HG03558 (cell line): ENCODE measurements at regions not wholly inside any gene's neighbourhood (a gene's known extent, or its start where the extent isn't known, plus 50 kb on each side); places are given as distances from the start of the nearest gene placed in this dataset.

Experiments used
- ATAC-seq: cut with Tn5 transposase; IDR thresholded peaks from one replicate; pipeline ENCODE4 v1.9.1; 2021; ENCODE audit warnings: moderate number of reproducible peaks; ENCODE audit not compliant: unreplicated experiment; ENCODE audit errors: extremely low read depth

DNA sequence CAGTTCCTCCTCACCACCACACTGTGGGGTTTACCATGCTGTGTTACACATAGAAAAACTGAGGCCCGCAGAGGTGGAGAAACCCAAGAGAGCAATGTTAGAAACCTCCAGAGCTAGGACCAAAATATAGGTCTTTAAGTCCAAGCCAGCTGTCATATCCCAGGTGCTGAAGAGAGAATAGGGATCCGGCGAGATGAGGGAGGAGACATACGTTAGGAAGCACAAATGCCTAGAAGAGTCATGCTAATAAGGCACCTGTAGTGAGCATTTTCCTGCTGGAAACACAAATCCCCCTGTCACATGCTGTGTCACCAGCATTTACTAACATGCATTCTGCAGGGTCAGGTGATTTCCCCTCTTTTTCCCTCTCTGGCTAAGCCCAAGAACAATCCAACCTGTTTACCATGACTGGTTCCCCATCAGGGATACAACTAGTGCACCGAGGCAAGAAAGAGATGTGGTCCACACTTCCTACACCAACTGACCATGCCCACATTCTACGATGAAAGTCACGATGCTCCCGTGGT is 168.6 kb upstream of the CAMK1G start:
- ATAC-seq: no peak

DNA sequence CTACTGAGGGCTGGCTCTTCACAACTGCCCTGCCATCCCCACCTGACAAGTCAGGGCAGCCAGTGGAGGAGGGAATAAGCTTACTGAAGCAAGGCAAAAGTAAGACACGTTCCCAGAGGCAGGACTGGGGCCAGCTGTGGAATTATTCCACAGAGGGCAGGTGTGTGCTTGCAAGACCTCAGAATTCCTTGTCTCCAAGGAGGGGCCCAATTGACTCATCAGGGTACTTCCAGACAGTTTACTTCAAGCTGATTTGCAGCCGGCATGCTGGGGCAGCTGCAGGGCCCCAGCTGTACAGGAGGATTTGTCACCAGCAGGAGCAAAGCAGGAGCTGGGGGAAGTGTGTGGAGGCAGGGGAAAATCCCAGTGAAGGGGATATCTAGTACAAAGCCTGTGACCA is 167.5 kb upstream of the CAMK1G start:
- ATAC-seq: no peak

DNA sequence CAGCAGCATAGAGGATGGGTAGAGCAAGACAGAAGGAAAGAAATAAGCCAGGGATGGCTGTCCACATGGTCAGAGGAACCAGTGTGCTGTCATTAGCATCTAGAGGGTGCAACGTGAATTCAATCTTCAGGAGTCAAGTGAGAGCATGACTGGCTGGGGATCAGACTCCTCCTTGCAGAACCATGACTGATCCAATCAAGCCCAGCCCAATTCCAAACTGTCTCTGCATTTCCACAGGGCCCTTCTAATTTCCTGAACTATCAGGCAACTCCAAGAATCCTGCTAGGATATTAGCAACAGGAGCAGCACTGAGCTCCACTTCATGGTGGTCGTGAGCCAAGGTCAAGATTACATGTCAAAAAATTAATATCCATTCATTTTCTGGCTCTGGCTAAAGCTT is 166.8 kb upstream of the CAMK1G start:
- no peak for ATAC-seq

DNA sequence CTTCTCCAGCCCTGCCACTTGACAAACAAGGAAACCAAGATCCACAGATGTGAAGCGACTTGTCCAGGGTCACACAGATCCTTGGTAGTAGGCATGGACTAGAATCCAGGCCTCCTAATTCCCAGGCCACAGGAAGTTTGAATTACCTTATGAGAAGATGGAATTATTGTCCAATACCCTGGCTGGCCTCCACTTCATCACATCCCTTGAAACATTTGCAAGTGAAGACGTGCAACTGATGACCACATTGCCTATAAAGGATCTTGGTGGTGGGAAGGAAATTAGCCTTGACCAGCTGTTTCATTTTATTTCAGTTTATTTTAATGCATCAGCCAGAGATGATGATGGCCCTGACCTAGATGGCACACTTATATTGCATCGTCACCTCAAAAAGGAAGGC is 165.8 kb upstream of the CAMK1G start:
- no peak for ATAC-seq

DNA sequence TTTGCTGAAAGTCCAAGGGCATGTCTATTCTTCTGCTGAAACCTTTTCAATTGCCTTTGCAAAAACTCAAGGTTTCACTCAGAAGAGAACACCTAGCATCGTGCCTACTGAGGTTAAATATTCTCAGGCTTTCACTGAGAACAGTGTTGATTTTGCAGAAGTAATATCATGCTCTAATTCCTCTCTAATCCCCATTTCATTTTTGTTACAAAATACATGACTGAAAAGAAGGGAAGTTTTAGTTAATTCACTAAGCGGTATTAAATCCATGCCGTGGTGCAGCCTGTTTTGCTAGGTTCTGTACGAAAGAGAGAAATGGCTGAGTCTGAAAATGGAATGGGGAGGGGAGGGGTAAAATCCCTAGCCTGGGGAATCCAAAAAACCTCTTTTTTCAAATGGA is 163.2 kb upstream of the CAMK1G start:
- no peak for ATAC-seq

DNA sequence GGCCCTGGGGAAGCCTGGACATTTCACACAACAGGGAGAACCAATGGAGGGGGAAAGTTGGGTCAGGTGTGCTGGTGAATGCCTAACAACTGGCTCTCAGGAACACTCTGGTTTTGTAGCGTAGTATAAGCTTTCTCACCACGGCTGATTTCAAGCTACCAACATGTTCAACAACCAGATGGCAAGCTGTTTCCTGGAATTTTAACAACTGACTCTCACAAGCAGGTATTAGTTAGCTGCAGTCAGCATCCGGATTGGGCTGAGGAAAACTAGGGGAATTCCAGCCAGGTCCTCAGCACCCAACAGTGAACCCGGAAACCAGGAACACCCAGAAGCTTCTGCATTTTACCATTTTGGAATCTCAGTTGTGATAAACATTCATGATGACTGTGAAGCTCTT is 162.3 kb upstream of the CAMK1G start:
- ATAC-seq: no peak

DNA sequence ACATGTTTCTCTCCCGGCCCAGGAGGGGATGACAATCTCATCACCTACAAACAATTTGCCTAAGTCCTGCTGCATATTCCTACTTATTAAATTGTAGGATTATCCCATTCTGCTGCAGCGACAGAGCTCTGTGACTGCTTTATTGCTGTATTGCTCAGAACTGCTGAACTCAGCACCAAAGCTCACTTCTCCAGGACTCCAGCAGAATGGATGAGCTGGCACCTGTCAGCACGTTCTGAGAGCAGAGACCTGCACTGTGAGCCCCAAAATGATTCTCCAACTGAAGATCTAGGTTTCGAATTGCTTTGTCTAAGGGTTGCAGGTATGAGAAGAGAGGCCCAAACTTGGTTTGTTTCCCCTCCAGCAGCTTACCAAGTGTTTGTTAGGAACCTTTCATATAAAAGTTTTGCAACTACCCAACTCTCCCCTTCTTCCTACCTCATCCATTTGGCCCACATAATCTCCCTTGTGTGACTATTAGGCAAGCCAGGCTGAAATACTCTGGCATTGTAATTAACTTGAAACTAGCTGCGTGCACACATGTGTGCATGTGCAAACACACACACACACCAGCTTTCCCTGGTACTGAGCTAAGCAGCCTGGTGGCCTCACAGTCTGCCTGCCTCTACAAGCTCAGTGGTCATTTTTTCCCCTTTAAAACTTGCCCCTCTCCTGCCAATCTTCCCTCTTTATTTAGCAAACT is 161.4 kb upstream of the CAMK1G start:
- no peak for ATAC-seq

DNA sequence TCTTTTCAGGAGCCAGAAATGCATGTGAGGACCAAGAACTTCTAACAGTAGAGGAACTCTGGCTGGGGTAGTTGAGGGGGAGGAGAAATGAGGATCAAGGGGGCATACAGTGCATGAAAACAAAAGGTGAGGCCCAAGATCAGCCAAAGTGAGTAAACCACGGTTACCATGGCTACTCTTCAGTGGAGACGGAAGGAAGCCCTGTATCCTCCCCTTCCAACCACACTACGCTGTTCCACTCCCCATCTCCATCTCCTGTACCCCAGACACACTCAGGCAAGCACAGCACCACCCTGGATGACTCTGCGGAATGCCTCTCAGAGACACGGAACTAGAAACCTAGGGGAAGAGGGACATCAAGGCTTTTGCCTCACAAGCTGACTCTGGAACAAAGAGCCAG is 157.6 kb upstream of the CAMK1G start:
- ATAC-seq: no peak

DNA sequence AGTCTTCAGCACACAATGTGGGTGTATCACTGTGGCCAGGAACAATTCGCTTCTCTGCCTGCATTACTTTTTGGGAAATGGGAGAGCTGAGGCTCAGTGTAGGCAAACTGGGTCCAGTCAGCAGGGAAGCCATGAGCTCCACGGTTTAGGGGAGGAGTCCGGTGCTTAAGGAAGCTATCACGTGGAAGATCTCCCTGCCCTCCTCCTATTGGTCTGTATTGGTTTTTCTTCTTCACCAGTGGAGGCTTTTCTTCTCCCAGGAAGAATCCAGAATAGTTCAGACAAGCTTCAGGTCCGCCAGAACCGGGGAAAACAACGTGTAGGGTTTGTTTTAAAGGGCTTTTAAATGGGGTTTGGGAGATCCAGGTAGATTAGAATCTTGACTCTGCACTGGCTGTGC is 156.2 kb upstream of the CAMK1G start:
- ATAC-seq: no peak

DNA sequence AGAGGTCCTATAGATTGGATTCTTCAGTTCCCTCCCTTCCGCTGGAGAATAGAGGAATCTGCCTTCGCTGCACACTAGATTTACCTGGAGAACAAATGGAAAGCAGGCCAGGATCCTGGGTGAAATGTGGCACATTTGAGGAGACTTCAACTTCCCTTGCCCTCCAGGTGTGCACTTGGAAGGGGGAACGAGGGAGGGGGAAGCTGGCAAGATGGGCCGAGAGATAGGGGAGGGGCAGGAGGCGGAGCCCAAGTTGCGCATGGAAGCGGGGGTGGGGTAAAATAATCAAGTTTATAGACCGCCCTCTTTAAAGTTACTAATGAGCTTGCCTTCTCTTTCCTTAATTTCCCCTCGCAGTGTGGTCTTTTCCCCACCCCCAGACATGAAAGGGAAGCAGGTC is 155.7 kb upstream of the CAMK1G start:
- no peak for ATAC-seq

DNA sequence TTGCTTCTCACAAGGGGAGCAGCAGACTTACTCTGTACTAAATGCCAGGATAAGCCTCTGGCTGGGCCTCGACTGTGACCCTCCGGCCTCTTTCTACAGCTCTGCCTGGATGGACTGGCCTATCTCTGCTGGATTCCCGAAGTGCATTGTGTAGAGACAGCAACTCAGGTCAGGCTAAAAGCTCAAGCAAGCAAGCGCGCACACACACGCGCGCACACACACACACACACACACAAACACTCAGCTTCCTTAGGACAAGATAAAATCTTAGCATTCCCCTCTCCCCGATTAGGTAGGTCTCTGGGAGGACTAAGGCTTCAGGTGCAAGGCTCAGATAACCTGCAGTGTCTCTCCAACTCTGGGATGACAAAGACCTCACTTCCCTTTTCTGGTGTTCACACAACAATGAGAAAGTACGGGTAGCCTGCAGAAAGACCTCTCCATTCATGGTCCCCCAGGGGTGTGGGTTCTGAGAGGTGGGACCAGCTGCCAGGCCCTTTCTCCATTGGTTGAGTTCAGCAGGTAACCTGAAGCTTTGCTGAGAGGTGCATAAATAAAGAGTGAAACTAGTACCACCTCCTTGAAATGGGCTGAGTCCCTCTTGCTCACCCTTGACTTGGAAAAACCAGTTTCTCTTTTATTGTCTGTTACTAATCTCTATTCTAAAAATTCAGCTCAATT is 155.1 kb upstream of the CAMK1G start:
- ATAC-seq: no peak

DNA sequence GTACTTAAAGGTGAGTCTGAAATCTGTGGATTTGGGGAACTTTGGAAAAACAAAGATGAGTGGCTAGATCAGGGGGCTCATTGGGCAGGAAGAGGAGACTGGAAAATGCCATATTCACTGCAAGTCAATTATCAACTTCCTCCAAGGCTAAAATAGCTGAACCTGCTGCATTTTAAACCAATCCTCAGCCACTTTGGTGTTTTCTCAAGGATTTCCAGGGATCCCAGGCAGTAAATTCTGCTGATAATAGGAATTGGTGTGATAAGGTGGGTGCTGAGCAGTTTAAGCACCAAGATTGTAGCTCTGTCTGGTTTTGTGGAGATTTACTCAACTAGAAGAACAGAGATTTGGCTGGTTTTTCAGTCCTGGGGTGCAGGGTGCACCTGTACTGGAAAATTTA is 153.9 kb upstream of the CAMK1G start:
- ATAC-seq: no peak

DNA sequence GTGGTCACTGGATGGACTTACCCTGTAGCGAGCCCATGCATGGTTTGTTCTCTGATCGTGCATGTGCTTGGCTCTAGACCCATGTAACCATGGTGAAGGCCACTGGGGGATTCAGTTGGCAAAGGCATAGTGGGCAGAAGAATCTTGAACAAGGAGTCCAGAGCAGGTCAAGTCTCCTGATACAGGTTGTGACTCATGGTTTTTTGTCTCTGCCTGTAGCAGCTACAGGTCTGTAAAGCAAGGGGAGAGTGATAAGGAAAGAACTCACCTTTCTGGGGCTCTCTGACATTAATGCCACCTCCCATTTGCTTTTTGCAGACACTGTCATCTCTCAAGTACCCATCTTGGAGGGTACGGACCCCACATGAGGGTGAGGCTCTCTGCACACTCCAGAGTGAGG is 153.4 kb upstream of the CAMK1G start:
- ATAC-seq: no peak

DNA sequence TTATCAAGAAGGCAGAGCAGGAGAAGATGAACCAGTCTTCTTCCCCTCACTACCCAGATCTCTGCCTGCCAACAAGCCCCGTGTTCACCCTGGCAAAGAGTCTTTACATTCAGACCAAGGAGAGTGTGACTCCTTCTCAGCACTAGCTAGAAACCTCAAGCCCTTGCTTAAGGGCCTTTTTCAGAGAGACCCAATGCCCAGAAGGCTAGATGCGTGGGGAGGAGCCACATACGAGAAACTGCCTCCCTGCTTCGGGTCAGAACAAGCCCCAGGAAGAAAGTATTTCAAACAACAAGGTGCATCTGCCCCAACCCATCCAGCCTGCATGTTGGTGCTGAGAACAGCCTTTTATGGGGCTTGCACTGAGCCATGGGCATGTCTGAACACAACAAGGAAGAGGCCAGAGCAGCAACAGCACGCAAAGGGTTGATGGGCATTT is 152.7 kb upstream of the CAMK1G start:
- ATAC-seq: no peak

DNA sequence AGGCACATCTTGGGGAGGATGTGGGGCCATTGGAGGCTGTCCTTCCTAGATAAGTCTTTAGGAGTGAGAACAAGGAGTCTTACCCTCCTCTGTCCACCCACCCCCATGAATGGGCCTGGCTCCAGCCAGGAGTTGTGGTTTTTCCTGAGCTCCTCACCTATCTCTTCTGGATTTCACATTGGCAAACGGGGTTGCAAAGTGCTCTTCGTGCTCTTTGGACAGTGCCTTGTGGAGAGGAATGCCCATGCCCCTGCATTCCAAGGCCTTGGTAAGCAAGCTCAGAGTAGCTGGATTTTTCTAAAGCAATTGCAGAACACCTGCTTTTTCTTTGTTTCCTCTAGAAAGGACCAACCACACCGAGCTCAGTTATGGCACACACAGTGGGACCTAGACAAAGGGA is 152.1 kb upstream of the CAMK1G start:
- ATAC-seq: no peak

DNA sequence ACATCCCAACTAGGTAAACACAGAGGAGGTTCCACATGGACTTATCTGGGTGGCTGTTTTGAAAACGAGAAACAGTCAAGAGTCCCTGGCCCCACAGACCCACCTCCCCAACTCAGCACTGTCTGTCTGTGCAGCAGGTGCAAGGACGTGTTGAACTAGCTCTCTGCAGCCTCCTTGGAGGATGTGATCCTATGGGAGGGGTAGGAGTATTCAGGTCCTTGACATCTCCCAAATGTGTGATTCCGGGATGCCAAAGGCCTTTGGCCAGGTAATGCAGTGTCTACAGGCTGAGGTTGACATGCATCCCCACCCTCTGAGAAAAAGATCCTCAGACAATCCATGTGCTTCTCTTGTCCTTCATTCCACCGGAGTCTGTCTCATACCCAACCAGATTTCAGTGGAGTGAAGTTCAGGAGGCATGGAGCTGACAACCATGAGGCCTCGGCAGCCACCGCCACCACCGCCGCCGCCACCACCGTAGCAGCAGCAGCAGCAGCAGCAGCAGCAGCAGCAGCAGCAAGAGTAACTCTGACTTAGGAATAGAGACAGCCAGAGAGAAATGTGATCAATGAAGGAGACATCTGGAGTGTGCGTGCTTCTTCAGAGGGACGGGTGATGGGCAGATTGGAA is 151.6 kb upstream of the CAMK1G start:
- ATAC-seq: no peak

DNA sequence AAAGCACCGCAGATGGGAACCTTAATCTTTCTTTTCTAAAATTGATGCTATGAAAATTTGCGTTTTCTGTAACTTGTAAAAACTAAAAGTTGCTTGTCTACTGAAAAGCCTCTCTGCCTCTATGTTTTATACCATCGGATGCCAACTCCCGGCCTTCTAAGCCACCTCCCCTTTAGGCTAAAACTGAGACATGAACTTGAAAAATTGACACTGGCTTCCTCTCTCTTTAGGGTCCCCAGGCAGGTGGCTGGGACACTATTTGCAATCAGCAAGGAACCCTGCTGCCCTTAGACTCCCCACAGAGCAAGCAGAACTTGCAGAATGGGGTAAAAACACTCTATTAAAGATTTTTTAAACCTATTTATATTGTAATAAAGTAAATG is 151.1 kb upstream of the CAMK1G start:
- ATAC-seq: no peak

DNA sequence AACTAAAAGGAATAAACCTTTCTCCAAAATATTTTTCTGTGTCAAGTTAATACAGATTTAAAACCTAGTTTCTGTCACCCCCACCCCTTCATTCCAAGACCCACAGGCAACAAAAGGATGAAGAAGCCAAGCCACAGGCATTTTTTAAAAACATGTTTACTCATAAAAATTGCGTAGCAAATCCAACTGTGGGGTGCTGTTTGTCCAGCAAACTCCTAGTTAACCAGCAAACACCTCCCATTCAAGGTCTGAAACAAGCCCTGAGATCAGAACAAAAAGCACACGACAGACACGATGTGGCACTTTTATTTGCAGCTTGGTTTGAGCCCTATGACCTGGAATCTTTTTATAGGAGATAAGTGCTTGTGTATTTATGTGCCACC is 149.9 kb upstream of the CAMK1G start:
- ATAC-seq: no peak

DNA sequence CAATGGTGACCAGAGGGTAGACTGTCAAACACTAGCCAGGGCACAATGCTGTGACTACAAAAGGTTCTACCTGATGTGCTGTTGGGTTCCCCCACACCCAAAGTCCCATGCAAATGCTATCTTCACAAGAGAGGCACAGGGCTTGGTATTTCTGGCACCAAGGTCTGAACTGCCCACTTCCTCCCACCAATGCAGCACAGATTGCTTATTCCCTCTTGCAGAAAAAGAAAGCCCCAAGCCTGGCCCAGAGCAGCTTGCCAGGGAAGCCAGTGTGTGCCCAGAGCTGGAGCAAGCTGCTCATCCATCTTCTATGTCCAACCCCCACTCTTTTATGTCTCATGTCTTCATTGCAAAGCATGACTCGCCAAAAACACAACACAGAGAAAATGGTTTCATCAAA is 149.4 kb upstream of the CAMK1G start:
- no peak for ATAC-seq

DNA sequence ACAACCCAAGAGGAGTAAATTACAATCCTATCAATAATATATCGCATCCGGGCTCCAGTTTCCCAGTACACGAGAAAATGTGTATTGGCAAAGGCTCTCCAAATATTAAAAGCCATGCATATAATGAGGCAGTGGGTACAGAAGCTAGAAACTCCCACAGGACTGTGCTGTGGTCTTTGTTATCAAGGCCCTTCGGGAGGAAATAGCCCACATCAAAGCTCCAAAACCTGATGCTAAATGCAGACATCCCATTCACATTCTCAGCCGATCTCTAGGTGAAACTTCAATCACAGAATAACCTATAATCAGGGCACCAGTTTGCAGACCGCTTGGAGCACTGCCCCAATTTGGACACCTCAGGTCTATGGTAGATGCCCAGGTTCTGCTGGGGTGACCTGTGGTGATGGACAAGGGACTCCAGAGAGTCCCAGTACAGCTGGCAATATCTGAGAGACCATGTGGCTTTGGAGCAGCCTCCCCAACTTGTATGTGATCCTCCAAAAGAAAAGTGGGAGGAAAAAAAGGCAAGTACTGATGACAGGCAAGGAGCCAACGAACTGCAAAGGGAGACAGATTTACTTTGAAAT is 148.8 kb upstream of the CAMK1G start:
- ATAC-seq: no peak
